Peyer's patch (tissue), 4 donors: ENCODE measurements at regions not wholly inside any gene's neighbourhood (a gene's known extent, or its start where the extent isn't known, plus 50 kb on each side); places are given as distances from the start of the nearest gene placed in this dataset.

Source experiments
- DNase-seq, 3 donors: peaks; one replicate each; pipeline ENCODE4 v3.0.0-alpha.2; 2017 to 2019
- H3K27ac ChIP-seq, 4 donors: fragments of 200-600 bp; sonication (generic); one replicate each; pipeline ENCODE4 v1.5.1; 2016 to 2019
- H3K27me3 ChIP-seq, 2 donors: fragments of 200-600 bp; sonication (generic); one replicate each; pipeline ENCODE4 v1.5.1; 2019
- H3K36me3 ChIP-seq, 3 donors: fragments of 200-600 bp; sonication (generic); one replicate each; pipeline ENCODE4 v1.5.1; 2016 to 2019
- H3K4me1 ChIP-seq, 4 donors: fragments of 200-600 bp; sonication (generic); one replicate each; pipeline ENCODE4 v1.5.1; 2016 to 2019
- H3K4me3 ChIP-seq, 4 donors: fragments of 200-600 bp; sonication (generic); 1 replicate in 3 of 4; 2 replicates in 1 of 4; pipeline ENCODE4 v1.5.1; 2016 to 2019; ENCODE audit warnings: mild to moderate bottlenecking in 1 of 4
- H3K9me3 ChIP-seq, 4 donors: fragments of 200-600 bp; sonication (generic); one replicate each; pipeline ENCODE4 v1.5.1; 2016 to 2019; ENCODE audit warnings: mild to moderate bottlenecking in 1 of 4
- POLR2A ChIP-seq, 2 donors: fragments of 450-650 bp; IDR thresholded peaks; one replicate each; pipeline ENCODE4 v1.5.1; 2017; ENCODE audit warnings: antibody characterized with exemption in 2 of 2, mild to moderate bottlenecking in 2 of 2, moderate library complexity in 2 of 2
- TF ChIP-seq, protein P1 (sequence below), 6 experiments: fragments of 450-650 bp in 4 of 6; fragments of 200-600 bp in 2 of 6; sonication (generic) in 1 of 6; IDR thresholded peaks; one replicate each; pipeline ENCODE4 v1.5.1; 2017 to 2019; ENCODE audit warnings: antibody characterized with exemption in 6 of 6, mild to moderate bottlenecking in 3 of 6, moderate library complexity in 1 of 6

DNA sequence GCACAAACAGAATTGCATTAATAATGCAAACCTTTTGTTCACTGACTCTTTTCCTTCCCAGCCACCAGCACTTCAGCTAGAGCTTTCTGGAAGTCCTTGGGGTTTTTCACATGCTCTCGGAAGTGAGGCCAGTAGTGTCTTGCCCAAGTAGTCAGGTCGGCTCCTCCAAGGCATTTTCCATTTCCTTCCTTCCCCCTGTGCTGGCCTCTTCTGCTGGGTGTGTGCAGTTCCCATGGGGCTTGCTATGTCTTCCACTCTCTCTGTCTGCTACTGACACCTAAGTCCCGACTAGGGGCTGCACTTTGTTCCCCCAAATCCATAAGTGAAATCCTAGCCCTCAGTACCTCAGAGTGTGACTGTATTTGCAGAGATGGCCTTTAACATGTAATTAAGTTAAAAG lies 175.6 kb upstream of the BMPER start:
- Histone ChIP-seq H3K9me3 (no peaks in the 10 kb centered on the region), H3K4me3 (no peak overlapping the region), H3K4me1 (no peaks in the 10 kb centered on the region), H3K36me3 (no peaks in the 10 kb centered on the region), H3K27ac (no peak overlapping the region), H3K27me3 (no peaks in the 10 kb centered on the region)
- TF ChIP-seq, protein P1, sequence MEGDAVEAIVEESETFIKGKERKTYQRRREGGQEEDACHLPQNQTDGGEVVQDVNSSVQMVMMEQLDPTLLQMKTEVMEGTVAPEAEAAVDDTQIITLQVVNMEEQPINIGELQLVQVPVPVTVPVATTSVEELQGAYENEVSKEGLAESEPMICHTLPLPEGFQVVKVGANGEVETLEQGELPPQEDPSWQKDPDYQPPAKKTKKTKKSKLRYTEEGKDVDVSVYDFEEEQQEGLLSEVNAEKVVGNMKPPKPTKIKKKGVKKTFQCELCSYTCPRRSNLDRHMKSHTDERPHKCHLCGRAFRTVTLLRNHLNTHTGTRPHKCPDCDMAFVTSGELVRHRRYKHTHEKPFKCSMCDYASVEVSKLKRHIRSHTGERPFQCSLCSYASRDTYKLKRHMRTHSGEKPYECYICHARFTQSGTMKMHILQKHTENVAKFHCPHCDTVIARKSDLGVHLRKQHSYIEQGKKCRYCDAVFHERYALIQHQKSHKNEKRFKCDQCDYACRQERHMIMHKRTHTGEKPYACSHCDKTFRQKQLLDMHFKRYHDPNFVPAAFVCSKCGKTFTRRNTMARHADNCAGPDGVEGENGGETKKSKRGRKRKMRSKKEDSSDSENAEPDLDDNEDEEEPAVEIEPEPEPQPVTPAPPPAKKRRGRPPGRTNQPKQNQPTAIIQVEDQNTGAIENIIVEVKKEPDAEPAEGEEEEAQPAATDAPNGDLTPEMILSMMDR (IDR thresholded peaks at IDR 0.05), result no peak
- TF ChIP-seq POLR2A (IDR thresholded peaks at IDR 0.05), result no peak
- DNase-seq, result no peak

DNA sequence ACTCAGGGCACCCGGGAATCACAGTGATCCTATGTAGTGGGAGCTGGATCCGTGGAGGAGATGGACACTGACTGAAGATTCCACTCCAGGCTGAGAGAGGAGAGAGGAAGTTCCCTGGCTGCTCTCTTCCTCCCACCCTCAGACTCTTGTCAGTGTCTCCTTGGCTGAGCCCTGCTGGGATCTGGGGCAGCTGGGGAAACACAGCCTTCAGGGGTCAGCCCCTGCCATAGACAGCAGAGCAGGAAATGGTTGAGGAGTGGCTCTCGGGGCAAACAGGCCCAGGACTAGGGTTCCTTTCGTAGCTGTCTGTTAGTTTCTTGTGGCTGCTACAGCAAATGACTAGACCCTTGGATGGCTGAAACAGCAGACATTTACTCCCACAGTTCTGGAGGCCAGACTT lies 174.4 kb upstream of the BMPER start:
- Histone ChIP-seq H3K36me3 (no peaks in the 10 kb centered on the region), H3K4me3 (no peak overlapping the region), H3K9me3 (no peaks in the 10 kb centered on the region), H3K4me1 (no peaks in the 10 kb centered on the region), H3K27me3 (no peaks in the 10 kb centered on the region), H3K27ac (no peak overlapping the region)
- no peak for TF ChIP-seq POLR2A (IDR thresholded peaks at IDR 0.05)
- TF ChIP-seq, protein P1 (IDR thresholded peaks at IDR 0.05), result no peak
- no peak for DNase-seq

DNA sequence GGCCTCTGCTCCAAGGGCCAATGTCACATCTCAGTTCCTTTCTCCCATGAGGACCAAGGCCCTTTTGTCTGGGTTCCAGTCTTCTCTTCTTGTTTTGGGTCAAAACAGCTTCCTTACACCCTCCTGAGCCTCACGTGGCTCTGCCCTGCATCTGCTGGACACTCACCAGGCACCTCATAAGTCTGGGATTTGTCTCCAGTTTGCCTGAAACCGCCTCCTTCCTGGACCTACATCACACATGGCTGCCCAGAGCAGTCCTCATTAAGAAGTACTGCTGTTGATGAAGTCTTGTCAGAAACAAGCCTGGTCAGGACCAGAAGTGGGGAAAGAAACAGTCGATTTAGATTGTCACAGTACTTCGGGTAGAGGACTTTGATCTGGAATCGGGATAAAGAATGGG lies 173.4 kb upstream of the BMPER start:
- Histone ChIP-seq H3K4me3 (no peak overlapping the region), H3K27me3 (no peaks in the 10 kb centered on the region), H3K4me1 (no peaks in the 10 kb centered on the region), H3K36me3 (no peaks in the 10 kb centered on the region), H3K9me3 (no peaks in the 10 kb centered on the region), H3K27ac (no peak overlapping the region)
- no peak for TF ChIP-seq POLR2A (IDR thresholded peaks at IDR 0.05)
- TF ChIP-seq, protein P1 (IDR thresholded peaks at IDR 0.05), result no peak
- DNase-seq, result no peak

DNA sequence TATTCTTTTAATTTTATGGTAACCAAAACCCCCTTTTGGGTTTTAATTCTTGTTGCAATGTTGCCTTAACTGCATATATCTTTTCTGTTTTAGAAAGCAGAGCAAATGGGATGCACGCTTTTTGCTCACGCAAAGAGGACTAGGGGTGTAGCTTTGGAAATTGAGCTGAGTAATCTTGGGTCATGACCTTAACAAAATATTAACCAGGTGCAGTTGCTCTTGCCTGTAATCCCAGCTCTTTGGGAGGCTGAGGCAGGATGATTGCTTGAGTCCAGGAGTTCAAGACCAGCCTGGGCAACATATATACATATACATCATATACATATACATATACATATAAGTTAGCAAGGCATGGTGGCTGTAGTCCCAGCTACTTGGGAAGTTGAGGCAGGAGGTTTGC lies 172.9 kb upstream of the BMPER start:
- H3K4me1 ChIP-seq, result no peaks in the 10 kb centered on the region
- no peak overlapping the region for H3K4me3 ChIP-seq
- TF ChIP-seq, protein P1 (IDR thresholded peaks at IDR 0.05), result no peak
- TF ChIP-seq POLR2A (IDR thresholded peaks at IDR 0.05), result no peak
- H3K36me3 ChIP-seq, result no peaks in the 10 kb centered on the region
- no peak for DNase-seq
- no peaks in the 10 kb centered on the region for H3K9me3 ChIP-seq
- H3K27ac ChIP-seq, result no peak overlapping the region
- no peaks in the 10 kb centered on the region for H3K27me3 ChIP-seq

DNA sequence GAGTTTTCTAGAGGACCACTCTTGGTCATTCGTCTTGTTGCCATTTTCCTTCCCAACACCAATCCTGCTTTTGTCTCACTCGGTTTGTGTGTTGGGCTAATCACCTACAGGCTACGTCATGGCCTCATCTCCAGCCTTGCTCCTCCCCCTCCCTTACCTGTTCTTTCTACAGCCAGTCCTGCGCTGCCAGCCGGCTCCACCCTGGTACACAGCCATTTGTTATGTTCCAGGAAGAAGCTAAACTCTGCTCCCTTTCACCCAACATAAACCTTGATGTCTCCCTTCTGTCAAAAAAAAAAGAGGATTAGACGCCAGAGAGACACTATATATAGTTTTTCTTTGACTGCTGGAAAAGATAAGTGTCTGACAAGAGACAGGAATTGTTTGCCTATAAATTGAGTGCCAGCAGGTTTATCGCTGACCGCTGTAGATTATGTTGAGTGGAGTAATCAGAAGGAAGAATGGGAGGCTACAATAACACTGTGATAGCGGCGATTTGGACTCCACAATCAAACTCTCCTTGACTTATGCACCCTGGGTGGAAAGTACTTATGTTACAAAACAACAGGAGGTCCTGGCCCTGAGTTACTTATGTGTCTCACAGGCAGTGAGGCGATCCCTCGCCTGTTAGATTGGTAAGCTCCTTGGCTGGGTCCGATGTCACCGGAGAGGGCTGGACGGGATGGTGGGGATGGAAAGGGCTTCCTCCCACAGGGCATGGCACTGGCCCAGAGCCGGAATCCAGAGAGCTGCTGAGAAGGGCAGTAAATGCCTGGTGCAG lies 171.3 kb upstream of the BMPER start:
- peak in 2 of 3 donors; percentile 75 to 79 for DNase-seq

More for the DNA sequence above, 171.3 kb upstream of the BMPER start:
- Histone ChIP-seq H3K4me1 (no peaks in the 10 kb centered on the region), H3K27me3 (no peaks in the 10 kb centered on the region), H3K27ac (peak overlapping the region in 3 of 4 donors; percentile 12 to 66 (median 52)), H3K9me3 (no peaks in the 10 kb centered on the region), H3K4me3 (peak overlapping the region in 2 of 4 donors; percentile 8 to 17), H3K36me3 (no peaks in the 10 kb centered on the region)
- TF ChIP-seq, protein P1 (IDR thresholded peaks at IDR 0.05), result no peak
- TF ChIP-seq POLR2A (IDR thresholded peaks at IDR 0.05), result no peak
